ENCODE measurements at regions not wholly inside any gene's neighbourhood (a gene's known extent, or its start where the extent isn't known, plus 50 kb on each side); places are given as distances from the start of the nearest gene placed in this dataset.

DNA sequence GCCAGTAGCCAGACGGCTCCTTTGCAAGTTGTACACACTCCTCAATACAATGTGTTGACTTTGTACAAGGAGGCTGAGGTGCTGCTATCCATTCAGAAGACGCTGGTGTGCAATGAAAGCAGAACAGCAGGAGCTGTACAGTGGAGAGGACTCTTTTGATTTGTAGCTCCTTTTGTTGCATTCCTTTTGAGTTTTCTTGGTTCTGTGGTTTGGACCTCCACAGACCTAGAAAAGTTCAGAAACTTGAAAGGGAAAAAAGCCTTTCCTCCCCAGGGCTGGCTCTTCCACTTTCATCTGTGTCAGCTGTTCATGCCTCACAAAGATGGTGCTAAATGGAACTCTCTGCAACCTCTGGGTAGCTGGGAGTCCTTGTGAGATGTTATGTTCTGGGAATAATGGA, 117.4 kb downstream of the MAT2B start:
- DNase-seq (ENCODE audit: low read depth): no peak

DNA sequence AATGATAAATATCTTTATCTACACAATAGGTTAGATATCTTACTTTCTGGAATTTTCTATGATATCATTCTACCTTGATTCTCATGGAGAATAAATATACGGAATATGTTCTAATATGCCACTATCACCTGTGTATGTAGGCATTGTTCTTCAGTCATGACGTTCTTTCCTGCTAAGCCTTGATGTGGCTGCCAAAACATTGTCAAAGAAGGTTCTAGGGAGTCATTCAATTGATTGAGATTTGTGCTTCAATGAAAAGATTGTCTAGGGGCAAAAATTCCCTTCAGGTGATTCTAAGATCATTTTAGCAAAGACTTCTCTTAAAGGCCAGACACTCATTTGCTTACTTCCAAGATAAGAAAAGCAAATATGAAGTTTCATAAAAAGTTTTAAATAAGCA, 118.1 kb downstream of the MAT2B start:
- no peak for DNase-seq (ENCODE audit: low read depth)

GRCh38 chr5:163623986-163624385, 118.6 kb downstream of the MAT2B start:
- DNase-seq (ENCODE audit: low read depth): no peak

GRCh38 chr5:163624431-163624830, 119.0 kb downstream of the MAT2B start:
- DNase-seq (ENCODE audit: low read depth): no peak

GRCh38 chr5:163626904-163627434, 121.5 kb downstream of the MAT2B start:
- no peak for DNase-seq (ENCODE audit: low read depth)

DNA sequence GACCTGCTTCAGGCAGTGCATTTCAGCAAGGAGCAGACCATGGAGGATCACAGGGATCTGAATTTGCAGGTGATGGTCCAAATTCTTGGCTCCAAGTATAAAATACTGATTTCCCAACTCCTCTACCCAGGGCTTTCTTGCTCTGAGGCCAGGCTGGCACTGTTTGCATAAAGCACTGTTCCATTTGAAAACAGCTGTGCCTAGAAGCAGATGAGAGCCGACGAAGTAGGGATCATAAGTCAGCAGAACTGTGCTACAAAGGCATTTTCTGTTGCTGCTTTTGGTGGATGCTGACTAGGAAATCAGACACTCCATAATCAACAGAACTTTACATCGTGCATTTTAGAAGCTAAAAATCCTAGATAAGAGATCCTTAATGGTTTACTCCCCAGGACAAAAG, 126.4 kb downstream of the MAT2B start:
- DNase-seq (ENCODE audit: low read depth): no peak

DNA sequence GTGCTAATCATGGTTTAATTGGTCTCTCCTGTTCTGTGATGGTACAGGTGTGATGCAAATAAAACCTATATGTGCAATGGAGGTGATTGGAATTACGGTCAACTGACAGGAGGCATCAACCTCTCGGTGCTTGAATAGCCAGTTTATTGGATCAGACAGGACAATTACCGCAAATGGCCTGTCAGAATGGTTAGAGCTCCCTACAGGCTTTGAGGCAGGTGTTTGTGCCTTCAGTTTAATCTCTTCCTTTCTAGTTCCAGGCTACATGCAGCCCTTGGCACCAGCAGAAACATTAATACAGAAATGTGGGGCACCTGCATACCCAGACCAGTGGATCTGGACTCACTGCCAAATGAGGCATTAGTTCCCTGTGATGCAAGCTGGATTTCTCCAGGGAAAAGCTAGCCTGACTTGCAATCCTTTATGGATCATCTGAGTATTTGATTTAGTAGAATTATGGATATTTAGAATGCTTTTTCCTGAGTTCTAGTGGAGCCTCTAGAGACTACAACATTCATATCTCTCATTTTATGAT, 128.6 kb downstream of the MAT2B start:
- no peak for DNase-seq (ENCODE audit: low read depth)

- no peak for DNase-seq (ENCODE audit: low read depth)
Observed at GRCh38 chr5:163635631-163636030, 130.2 kb downstream of the MAT2B start.

- DNase-seq (ENCODE audit: low read depth): no peak
Observed at GRCh38 chr5:163642904-163643303, 137.5 kb downstream of the MAT2B start.

DNA sequence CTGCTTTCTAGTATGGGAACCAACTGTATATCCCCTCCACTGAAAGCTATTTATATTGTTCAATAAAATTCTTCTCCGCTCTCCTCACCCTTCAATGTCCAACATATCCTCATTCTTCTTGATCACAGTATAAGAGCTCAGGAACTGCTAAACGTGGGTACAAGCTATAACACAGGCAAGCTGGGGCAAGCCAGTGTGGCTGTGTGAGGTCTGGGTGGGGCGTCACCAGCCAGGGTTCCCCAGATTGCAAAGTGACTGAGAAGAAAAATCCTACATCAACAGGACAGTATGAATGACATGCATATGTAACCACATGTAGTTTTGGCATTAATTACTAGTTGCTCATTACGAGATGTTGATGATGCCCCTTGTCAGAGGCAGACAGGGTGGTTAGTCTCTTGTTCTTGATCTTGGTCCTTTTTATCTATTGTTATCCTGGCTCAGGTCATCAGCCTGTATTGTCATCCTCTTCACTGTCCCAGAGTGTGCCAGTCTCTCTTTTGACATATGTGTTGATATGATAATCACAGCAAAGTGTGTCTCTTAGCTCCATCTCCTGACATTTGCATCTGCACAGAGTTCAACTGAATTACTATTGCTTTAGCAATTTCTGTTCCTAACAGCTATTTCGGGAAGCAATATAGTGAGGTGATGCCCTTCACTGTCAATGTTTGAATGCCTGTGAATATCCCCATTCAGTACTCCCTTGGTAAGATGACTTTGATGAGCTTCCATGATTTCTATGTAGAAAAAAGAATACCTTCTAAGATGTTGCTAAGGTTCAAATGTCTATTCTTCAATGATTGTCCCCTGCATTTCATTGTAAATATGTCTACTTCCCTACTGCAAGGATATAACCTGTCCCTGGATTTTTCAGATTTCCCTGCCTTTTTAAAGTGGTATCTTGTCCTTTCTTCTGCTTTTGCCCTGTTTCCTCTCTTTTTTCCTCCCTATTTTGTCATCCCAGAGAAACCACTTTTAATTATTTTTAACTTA, 140.3 kb downstream of the MAT2B start:
- no peak for DNase-seq (ENCODE audit: low read depth)

GRCh38 chr5:163649514-163649913, 144.1 kb downstream of the MAT2B start:
- no peak for DNase-seq (ENCODE audit: low read depth)

GRCh38 chr5:163653526-163653925, 148.1 kb downstream of the MAT2B start:
- DNase-seq (ENCODE audit: low read depth): no peak

DNA sequence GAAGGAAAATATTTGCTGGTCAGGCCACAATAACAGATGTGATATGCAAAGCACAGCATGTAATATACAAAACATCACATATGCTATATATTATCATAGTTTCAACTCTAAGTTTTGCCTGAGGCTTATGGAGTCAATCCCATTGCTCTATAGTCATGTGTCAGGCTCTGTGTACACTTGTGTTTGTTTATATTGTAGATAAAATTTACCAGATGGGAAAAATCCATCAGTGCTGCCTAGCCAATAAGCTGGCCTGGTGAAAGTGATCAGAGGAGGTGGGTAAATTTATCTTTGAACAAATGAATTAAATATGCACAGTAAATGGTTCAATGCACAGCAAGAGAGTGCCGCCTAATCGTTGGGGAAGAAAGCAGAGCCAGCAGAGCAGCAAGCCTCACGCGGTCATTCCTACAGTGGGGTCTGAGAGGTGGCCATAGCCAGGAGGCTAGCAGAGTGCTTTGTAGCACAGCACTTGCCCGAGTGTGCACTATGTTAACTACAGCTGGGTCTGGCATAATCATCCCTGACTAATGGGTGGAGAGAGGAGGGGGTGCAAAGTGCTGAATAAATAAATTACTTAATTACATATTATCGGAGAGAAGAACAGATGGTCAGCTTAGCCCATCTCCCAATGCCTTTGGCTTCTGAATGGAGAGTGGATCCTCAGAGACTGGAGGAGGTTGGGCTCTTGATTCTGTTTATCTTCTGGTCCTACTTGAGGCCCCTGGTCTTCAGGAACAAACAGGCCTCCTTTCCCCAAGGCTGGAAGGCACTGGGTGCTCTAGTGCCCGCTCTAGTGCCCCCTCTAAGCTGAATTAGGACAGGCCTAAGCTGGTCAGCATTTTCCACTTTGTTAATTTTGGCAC, 153.5 kb downstream of the MAT2B start:
- DNase-seq (ENCODE audit: low read depth): no peak

GRCh38 chr5:163659568-163659902, 154.1 kb downstream of the MAT2B start:
- DNase-seq (ENCODE audit: low read depth): no peak

DNA sequence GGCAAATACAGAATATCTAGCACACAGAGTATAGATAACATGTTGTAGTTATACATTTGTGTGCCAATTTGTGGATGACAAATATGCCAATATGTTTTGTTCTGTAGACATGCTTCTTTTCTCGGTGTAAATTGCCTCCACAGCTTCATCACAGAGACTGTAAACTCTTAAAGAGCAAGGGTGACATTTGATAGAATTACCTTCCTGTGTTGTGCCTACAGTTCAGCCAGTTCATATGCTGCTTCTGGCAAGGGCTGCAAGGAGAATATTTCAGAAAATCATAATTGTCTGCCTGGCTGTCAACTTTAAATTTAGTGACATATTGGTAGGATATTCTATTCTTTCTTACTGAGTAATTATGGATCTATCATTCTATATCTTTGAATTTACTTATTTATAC, 155.1 kb downstream of the MAT2B start:
- no peak for DNase-seq (ENCODE audit: low read depth)

GRCh38 chr5:163661360-163661759, 155.9 kb downstream of the MAT2B start:
- DNase-seq (ENCODE audit: low read depth): no peak

DNA sequence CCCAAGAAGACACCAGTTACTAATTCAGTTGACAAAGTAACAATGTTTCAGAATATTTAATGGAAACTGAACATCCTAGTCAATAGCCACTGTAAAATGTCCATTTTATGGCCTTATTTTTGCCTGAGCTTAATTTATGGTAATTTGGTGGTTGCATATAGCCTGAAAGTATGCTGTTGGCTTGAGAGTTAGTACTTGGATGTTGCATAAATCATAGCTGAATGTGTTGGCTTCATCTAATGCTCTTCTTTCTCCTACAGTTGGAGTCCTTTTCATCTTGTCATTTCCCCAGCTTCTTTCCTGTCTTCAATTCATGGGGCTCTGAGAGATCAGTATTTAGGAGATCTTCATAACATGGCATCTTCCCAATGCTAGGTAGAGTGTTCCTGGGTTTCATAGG, 164.6 kb downstream of the MAT2B start:
- no peak for DNase-seq (ENCODE audit: low read depth)

DNA sequence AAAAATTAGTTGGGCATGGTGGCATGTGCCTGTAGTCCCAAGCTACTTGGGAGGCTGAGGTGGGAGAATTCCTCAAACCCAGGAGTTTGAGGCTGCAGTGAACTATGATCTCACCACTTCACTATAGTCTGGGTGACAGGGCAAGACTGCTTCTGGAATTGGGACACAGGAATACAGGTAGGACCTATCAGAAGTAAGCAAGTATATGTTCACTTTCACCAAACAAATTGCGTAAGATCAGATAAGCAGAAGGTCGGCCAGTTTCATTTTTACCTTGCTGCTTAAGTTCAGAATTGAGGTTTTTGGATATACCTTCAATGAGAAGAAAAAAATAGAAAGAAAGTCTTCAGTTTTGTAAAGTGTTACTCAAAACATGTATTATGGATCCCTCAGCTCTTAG, 171.7 kb downstream of the MAT2B start:
- DNase-seq (ENCODE audit: low read depth): no peak

DNA sequence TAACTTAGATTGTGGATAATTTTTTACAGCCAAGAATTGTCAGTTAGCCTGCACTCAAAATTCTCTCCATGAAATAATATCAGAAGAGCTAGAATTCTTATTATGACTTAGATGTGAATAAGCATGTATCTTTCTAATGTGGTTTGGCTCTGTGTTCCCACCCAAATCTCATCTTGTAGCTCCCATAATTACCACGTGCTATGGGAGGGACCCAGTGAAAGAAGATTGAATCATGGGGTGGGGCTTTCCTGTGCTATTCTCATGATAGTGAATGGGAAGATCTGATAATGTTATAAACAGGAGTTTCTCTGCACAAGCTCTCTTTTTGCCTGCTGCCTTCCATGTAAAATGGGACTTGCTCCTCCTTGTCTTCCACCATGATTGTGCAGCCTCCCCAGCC, 176.8 kb downstream of the MAT2B start:
- DNase-seq (ENCODE audit: low read depth): no peak

GRCh38 chr5:163687414-163687813, 182.0 kb downstream of the MAT2B start:
- DNase-seq (ENCODE audit: low read depth): no peak

DNA sequence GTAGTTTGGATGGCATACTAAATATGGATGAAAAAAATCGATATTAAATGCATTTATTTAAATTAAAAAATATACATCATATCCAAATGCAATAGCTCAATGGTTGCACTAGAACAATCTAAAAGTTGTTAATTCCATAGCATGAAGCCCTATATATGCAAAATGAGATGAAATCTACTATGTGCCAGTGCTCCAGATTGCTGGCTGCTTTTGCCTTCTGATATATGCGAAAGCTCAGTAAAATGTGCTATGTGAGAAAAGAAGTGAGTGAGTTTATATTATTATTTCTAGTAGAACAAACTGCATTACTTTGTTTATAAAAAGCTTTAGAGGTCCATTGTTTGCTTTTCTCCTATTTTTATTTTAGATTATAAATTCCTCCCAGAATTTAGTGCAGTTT, 186.7 kb downstream of the MAT2B start:
- DNase-seq (ENCODE audit: low read depth): no peak

GRCh38 chr5:163695830-163696578, 190.6 kb downstream of the MAT2B start:
- DNase-seq (ENCODE audit: low read depth): no peak
